ENCODE measurements at regions not wholly inside any gene's neighbourhood (a gene's known extent, or its start where the extent isn't known, plus 50 kb on each side); places are given as distances from the start of the nearest gene placed in this dataset.

- POLR2A ChIA-PET, result no interaction called here
- Histone ChIP-seq H3K27me3 (replicated peaks in 2 of 5; ENCODE audit: control insufficient read depth in 4 of 5, insufficient read depth in 5 of 5, low read length in 4 of 5) (no peaks in the 10 kb centered on the region), H3K36me3 (ENCODE audit: control insufficient read depth in 4 of 4, insufficient read depth in 4 of 4, low read length in 3 of 4) (no peaks in the 10 kb centered on the region), H3K27ac (ENCODE audit: insufficient read depth in 1 of 2, low read depth in 1 of 2, low read length in 2 of 2, poor library complexity in 1 of 2, severe bottlenecking in 2 of 2) (no peak overlapping the region), H3K4me1 (ENCODE audit: control extremely low read depth in 1 of 4, control insufficient read depth in 4 of 4, insufficient read depth in 4 of 4, low read length in 3 of 4) (peaks cover 0 to 8% (median 2%) of the 10 kb centered on the region in 4 experiments), H3K4me3 (ENCODE audit: control insufficient read depth in 1 of 7, extremely low read depth in 1 of 7, insufficient read depth in 4 of 7, low read depth in 2 of 7, low read length in 6 of 7) (peak overlapping the region in 1 of 7 experiments; percentile 8), H3K9me3 (ENCODE audit: control extremely low read depth in 1 of 5, control insufficient read depth in 4 of 5, insufficient read depth in 2 of 5, low read depth in 1 of 5, low read length in 4 of 5) (no peaks in the 10 kb centered on the region)
- peak in 2 of 3 donors; percentile 27 to 40 for DNase-seq
- WGBS (ENCODE audit: insufficient coverage), result 0% methylated on average over 4 of the region's 5 CpGs
- CTCF ChIA-PET, result no interaction called here
Observed at GRCh38 chr1:55965981-55966461, 613.3 kb downstream of the PLPP3 start.

GRCh38 chr1:55962472-55962871 is 616.9 kb downstream of the PLPP3 start:
- CTCF ChIA-PET, result interaction anchor here (1.4 kb wide), 1 partner anchor 25 kb away, joined by 3 read pairs; no protein-coding TSS in a partner anchor
- Histone ChIP-seq H3K27ac (ENCODE audit: insufficient read depth in 1 of 2, low read depth in 1 of 2, low read length in 2 of 2, poor library complexity in 1 of 2, severe bottlenecking in 2 of 2) (no peak overlapping the region), H3K4me1 (ENCODE audit: control extremely low read depth in 1 of 4, control insufficient read depth in 4 of 4, insufficient read depth in 4 of 4, low read length in 3 of 4) (peaks cover 0 to 8% (median 2%) of the 10 kb centered on the region in 4 experiments), H3K27me3 (replicated peaks in 2 of 5; ENCODE audit: control insufficient read depth in 4 of 5, insufficient read depth in 5 of 5, low read length in 4 of 5) (no peaks in the 10 kb centered on the region), H3K9me3 (ENCODE audit: control extremely low read depth in 1 of 5, control insufficient read depth in 4 of 5, insufficient read depth in 2 of 5, low read depth in 1 of 5, low read length in 4 of 5) (no peaks in the 10 kb centered on the region), H3K36me3 (ENCODE audit: control insufficient read depth in 4 of 4, insufficient read depth in 4 of 4, low read length in 3 of 4) (no peaks in the 10 kb centered on the region), H3K4me3 (ENCODE audit: control insufficient read depth in 1 of 7, extremely low read depth in 1 of 7, insufficient read depth in 4 of 7, low read depth in 2 of 7, low read length in 6 of 7) (no peak overlapping the region)
- DNase-seq, result peak in 2 of 3 donors; percentile 4 to 22
- 85% methylated on average over 1 of the region's 2 CpGs for WGBS (ENCODE audit: insufficient coverage)
- POLR2A ChIA-PET, result no interaction called here

GRCh38 chr1:55959136-55959548 is 620.2 kb downstream of the PLPP3 start:
- 93% methylated on average over 2 of the region's 3 CpGs for WGBS (ENCODE audit: insufficient coverage)

GRCh38 chr1:55958498-55958897 is 620.9 kb downstream of the PLPP3 start:
- Histone ChIP-seq H3K4me1 (ENCODE audit: control extremely low read depth in 1 of 4, control insufficient read depth in 4 of 4, insufficient read depth in 4 of 4, low read length in 3 of 4) (no peaks in the 10 kb centered on the region), H3K36me3 (ENCODE audit: control insufficient read depth in 4 of 4, insufficient read depth in 4 of 4, low read length in 3 of 4) (no peaks in the 10 kb centered on the region), H3K27me3 (replicated peaks in 2 of 5; ENCODE audit: control insufficient read depth in 4 of 5, insufficient read depth in 5 of 5, low read length in 4 of 5) (no peaks in the 10 kb centered on the region), H3K4me3 (ENCODE audit: control insufficient read depth in 1 of 7, extremely low read depth in 1 of 7, insufficient read depth in 4 of 7, low read depth in 2 of 7, low read length in 6 of 7) (peak overlapping the region in 1 of 7 experiments; percentile 1), H3K9me3 (ENCODE audit: control extremely low read depth in 1 of 5, control insufficient read depth in 4 of 5, insufficient read depth in 2 of 5, low read depth in 1 of 5, low read length in 4 of 5) (no peaks in the 10 kb centered on the region), H3K27ac (ENCODE audit: insufficient read depth in 1 of 2, low read depth in 1 of 2, low read length in 2 of 2, poor library complexity in 1 of 2, severe bottlenecking in 2 of 2) (no peak overlapping the region)
- DNase-seq, result no peak
- CTCF ChIA-PET, result no interaction called here
- WGBS (ENCODE audit: insufficient coverage), result 80% methylated on average over 2 of the region's 2 CpGs
- POLR2A ChIA-PET, result no interaction called here

More at GRCh38 chr1:55959136-55959548, 620.2 kb downstream of the PLPP3 start:
- DNase-seq, result no peak
- no peaks in the 10 kb centered on the region for H3K36me3 ChIP-seq (ENCODE audit: control insufficient read depth in 4 of 4, insufficient read depth in 4 of 4, low read length in 3 of 4)
- ChIA-PET POLR2A (no interaction called here), CTCF (interaction anchor here (0.9 kb wide), 1 partner anchor 656 kb away, joined by 3 read pairs; no protein-coding TSS in a partner anchor)
- H3K27ac ChIP-seq (ENCODE audit: insufficient read depth in 1 of 2, low read depth in 1 of 2, low read length in 2 of 2, poor library complexity in 1 of 2, severe bottlenecking in 2 of 2), result no peak overlapping the region
- H3K4me1 ChIP-seq (ENCODE audit: control extremely low read depth in 1 of 4, control insufficient read depth in 4 of 4, insufficient read depth in 4 of 4, low read length in 3 of 4), result no peaks in the 10 kb centered on the region
- no peaks in the 10 kb centered on the region for H3K27me3 ChIP-seq (replicated peaks in 2 of 5; ENCODE audit: control insufficient read depth in 4 of 5, insufficient read depth in 5 of 5, low read length in 4 of 5)
- H3K9me3 ChIP-seq (ENCODE audit: control extremely low read depth in 1 of 5, control insufficient read depth in 4 of 5, insufficient read depth in 2 of 5, low read depth in 1 of 5, low read length in 4 of 5), result no peaks in the 10 kb centered on the region
- no peak overlapping the region for H3K4me3 ChIP-seq (ENCODE audit: control insufficient read depth in 1 of 7, extremely low read depth in 1 of 7, insufficient read depth in 4 of 7, low read depth in 2 of 7, low read length in 6 of 7)

GRCh38 chr1:55957276-55957675 is 622.1 kb downstream of the PLPP3 start:
- ChIA-PET POLR2A (no interaction called here), CTCF (no interaction called here)
- no peaks in the 10 kb centered on the region for H3K36me3 ChIP-seq (ENCODE audit: control insufficient read depth in 4 of 4, insufficient read depth in 4 of 4, low read length in 3 of 4)
- H3K27ac ChIP-seq (ENCODE audit: insufficient read depth in 1 of 2, low read depth in 1 of 2, low read length in 2 of 2, poor library complexity in 1 of 2, severe bottlenecking in 2 of 2), result no peak overlapping the region
- H3K4me1 ChIP-seq (ENCODE audit: control extremely low read depth in 1 of 4, control insufficient read depth in 4 of 4, insufficient read depth in 4 of 4, low read length in 3 of 4), result no peaks in the 10 kb centered on the region
- H3K9me3 ChIP-seq (ENCODE audit: control extremely low read depth in 1 of 5, control insufficient read depth in 4 of 5, insufficient read depth in 2 of 5, low read depth in 1 of 5, low read length in 4 of 5), result no peaks in the 10 kb centered on the region
- DNase-seq, result no peak
- no peak overlapping the region for H3K4me3 ChIP-seq (ENCODE audit: control insufficient read depth in 1 of 7, extremely low read depth in 1 of 7, insufficient read depth in 4 of 7, low read depth in 2 of 7, low read length in 6 of 7)
- H3K27me3 ChIP-seq (replicated peaks in 2 of 5; ENCODE audit: control insufficient read depth in 4 of 5, insufficient read depth in 5 of 5, low read length in 4 of 5), result no peaks in the 10 kb centered on the region

- H3K27me3 ChIP-seq (replicated peaks in 2 of 5; ENCODE audit: control insufficient read depth in 4 of 5, insufficient read depth in 5 of 5, low read length in 4 of 5), result no peaks in the 10 kb centered on the region
- 97% methylated on average over 11 of the region's 12 CpGs for WGBS (ENCODE audit: insufficient coverage)
- no peaks in the 10 kb centered on the region for H3K4me1 ChIP-seq (ENCODE audit: control extremely low read depth in 1 of 4, control insufficient read depth in 4 of 4, insufficient read depth in 4 of 4, low read length in 3 of 4)
- H3K36me3 ChIP-seq (ENCODE audit: control insufficient read depth in 4 of 4, insufficient read depth in 4 of 4, low read length in 3 of 4), result no peaks in the 10 kb centered on the region
- CTCF ChIA-PET, result no interaction called here
- no peak overlapping the region for H3K27ac ChIP-seq (ENCODE audit: insufficient read depth in 1 of 2, low read depth in 1 of 2, low read length in 2 of 2, poor library complexity in 1 of 2, severe bottlenecking in 2 of 2)
- no peak for DNase-seq
- POLR2A ChIA-PET, result no interaction called here
- H3K4me3 ChIP-seq (ENCODE audit: control insufficient read depth in 1 of 7, extremely low read depth in 1 of 7, insufficient read depth in 4 of 7, low read depth in 2 of 7, low read length in 6 of 7), result no peak overlapping the region
- H3K9me3 ChIP-seq (ENCODE audit: control extremely low read depth in 1 of 5, control insufficient read depth in 4 of 5, insufficient read depth in 2 of 5, low read depth in 1 of 5, low read length in 4 of 5), result no peaks in the 10 kb centered on the region
Observed at GRCh38 chr1:55955016-55955621, 624.2 kb downstream of the PLPP3 start.

GRCh38 chr1:55951291-55951690 is 628.1 kb downstream of the PLPP3 start:
- 100% methylated on average over 2 of the region's 3 CpGs for WGBS (ENCODE audit: insufficient coverage)
- Histone ChIP-seq H3K36me3 (ENCODE audit: control insufficient read depth in 4 of 4, insufficient read depth in 4 of 4, low read length in 3 of 4) (no peaks in the 10 kb centered on the region), H3K27ac (ENCODE audit: insufficient read depth in 1 of 2, low read depth in 1 of 2, low read length in 2 of 2, poor library complexity in 1 of 2, severe bottlenecking in 2 of 2) (no peak overlapping the region), H3K4me3 (ENCODE audit: control insufficient read depth in 1 of 7, extremely low read depth in 1 of 7, insufficient read depth in 4 of 7, low read depth in 2 of 7, low read length in 6 of 7) (no peak overlapping the region), H3K27me3 (replicated peaks in 2 of 5; ENCODE audit: control insufficient read depth in 4 of 5, insufficient read depth in 5 of 5, low read length in 4 of 5) (no peaks in the 10 kb centered on the region), H3K4me1 (ENCODE audit: control extremely low read depth in 1 of 4, control insufficient read depth in 4 of 4, insufficient read depth in 4 of 4, low read length in 3 of 4) (no peaks in the 10 kb centered on the region), H3K9me3 (ENCODE audit: control extremely low read depth in 1 of 5, control insufficient read depth in 4 of 5, insufficient read depth in 2 of 5, low read depth in 1 of 5, low read length in 4 of 5) (no peaks in the 10 kb centered on the region)
- POLR2A ChIA-PET, result no interaction called here
- no peak for DNase-seq
- CTCF ChIA-PET, result no interaction called here

Measured in common myeloid progenitor, CD34-positive (primary cell).